ENCODE measurements at regions not wholly inside any gene's neighbourhood (a gene's known extent, or its start where the extent isn't known, plus 50 kb on each side); places are given as distances from the start of the nearest gene placed in this dataset.

DNA sequence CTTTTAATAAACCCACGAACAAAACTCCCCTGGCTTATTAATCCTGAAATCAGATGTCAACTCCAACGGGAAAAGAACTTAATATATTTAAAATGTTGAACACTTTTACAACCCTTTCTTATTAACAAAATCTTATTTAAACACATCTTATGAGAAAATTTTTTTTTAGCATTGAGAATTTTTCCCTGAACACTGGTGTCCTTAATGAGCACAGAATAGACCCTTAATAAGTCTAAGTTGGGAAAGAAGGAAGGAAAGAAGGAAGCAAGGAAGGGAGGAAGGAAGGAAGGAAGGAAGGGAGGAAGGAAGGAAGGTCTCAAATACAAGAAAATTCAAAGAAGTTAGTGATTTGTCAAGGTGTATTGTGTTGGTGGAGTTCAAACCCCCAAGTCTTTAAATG, 129.2 kb upstream of the COL1A2 start:
- Histone ChIP-seq H3K4me1 (replicated peaks; ENCODE audit: insufficient read depth) (no peaks in the 10 kb centered on the region), H3K9me3 (ENCODE audit: insufficient read depth, low read depth) (no peaks in the 10 kb centered on the region), H3K4me2 (no peak overlapping the region), H3K27ac (no peak overlapping the region), H3F3A (ENCODE audit: insufficient read depth, low read depth) (no peaks in the 10 kb centered on the region), H3K79me2 (ENCODE audit: low read depth) (no peaks in the 10 kb centered on the region), H3K36me3 (ENCODE audit: low read depth) (no peaks in the 10 kb centered on the region), H4K20me1 (ENCODE audit: insufficient read depth) (no peaks in the 10 kb centered on the region), H3K4me3 (no peak overlapping the region), H3K27me3 (ENCODE audit: insufficient read depth, low read depth) (no peaks in the 10 kb centered on the region), H2AFZ (no peak overlapping the region), H3K9me2 (ENCODE audit: insufficient read depth) (no peaks in the 10 kb centered on the region)
- CTCF ChIA-PET: no interaction called here
- no peak for DNase-seq
- intact Hi-C loops (cut with micrococcal nuclease; ENCODE audit: unreplicated experiment): no loop called here
- POLR2A ChIA-PET (ENCODE audit: unreplicated experiment): no interaction called here
- BruUV-seq (replicated peaks): no TSS peak
- TF ChIP-seq, protein P1, sequence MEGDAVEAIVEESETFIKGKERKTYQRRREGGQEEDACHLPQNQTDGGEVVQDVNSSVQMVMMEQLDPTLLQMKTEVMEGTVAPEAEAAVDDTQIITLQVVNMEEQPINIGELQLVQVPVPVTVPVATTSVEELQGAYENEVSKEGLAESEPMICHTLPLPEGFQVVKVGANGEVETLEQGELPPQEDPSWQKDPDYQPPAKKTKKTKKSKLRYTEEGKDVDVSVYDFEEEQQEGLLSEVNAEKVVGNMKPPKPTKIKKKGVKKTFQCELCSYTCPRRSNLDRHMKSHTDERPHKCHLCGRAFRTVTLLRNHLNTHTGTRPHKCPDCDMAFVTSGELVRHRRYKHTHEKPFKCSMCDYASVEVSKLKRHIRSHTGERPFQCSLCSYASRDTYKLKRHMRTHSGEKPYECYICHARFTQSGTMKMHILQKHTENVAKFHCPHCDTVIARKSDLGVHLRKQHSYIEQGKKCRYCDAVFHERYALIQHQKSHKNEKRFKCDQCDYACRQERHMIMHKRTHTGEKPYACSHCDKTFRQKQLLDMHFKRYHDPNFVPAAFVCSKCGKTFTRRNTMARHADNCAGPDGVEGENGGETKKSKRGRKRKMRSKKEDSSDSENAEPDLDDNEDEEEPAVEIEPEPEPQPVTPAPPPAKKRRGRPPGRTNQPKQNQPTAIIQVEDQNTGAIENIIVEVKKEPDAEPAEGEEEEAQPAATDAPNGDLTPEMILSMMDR (conservative IDR thresholded peaks at IDR 0.05): no peak
- TF ChIP-seq EZH2 (IDR thresholded peaks at IDR 0.05; ENCODE audit: low read depth): no peak

DNA sequence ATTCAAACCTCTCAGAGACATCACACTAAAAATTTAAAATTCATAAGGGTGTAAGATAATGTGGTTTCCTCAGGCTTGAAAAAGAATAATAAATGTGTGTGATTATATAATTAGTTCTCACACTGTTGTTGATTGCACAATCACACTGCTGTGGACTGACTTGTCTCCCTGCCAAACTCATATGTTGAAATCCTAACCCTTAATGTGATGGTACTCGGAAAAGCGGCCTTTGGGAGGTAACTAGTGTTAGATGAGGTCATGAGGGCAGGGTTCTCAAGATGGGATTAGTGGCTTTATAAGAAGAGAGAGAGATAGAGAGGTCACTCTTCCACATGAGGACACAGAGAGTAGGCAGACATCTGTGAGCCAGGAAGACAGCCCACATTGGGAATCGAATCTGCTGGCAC, 128.5 kb upstream of the COL1A2 start:
- peak in 1 of 2 experiments; percentile 40 for DNase-seq
- Histone ChIP-seq H3K27me3 (ENCODE audit: insufficient read depth, low read depth) (no peaks in the 10 kb centered on the region), H3K4me2 (no peak overlapping the region), H3K27ac (no peak overlapping the region), H3K4me1 (replicated peaks; ENCODE audit: insufficient read depth) (no peaks in the 10 kb centered on the region), H3K9me3 (ENCODE audit: insufficient read depth, low read depth) (peaks cover 4% of the 10 kb centered on the region; the same call in 1 of the 2 replicates), H2AFZ (no peak overlapping the region), H3K9me2 (ENCODE audit: insufficient read depth) (no peaks in the 10 kb centered on the region), H3F3A (ENCODE audit: insufficient read depth, low read depth) (no peaks in the 10 kb centered on the region), H3K79me2 (ENCODE audit: low read depth) (no peaks in the 10 kb centered on the region), H4K20me1 (ENCODE audit: insufficient read depth) (no peaks in the 10 kb centered on the region), H3K36me3 (ENCODE audit: low read depth) (no peaks in the 10 kb centered on the region), H3K4me3 (no peak overlapping the region)
- no peak for TF ChIP-seq EZH2 (IDR thresholded peaks at IDR 0.05; ENCODE audit: low read depth)
- TF ChIP-seq, protein P1 (conservative IDR thresholded peaks at IDR 0.05): no peak
- ChIA-PET POLR2A (ENCODE audit: unreplicated experiment) (no interaction called here), CTCF (no interaction called here)
- BruUV-seq (replicated peaks): no TSS peak
- intact Hi-C loops (cut with micrococcal nuclease; ENCODE audit: unreplicated experiment): no loop called here

DNA sequence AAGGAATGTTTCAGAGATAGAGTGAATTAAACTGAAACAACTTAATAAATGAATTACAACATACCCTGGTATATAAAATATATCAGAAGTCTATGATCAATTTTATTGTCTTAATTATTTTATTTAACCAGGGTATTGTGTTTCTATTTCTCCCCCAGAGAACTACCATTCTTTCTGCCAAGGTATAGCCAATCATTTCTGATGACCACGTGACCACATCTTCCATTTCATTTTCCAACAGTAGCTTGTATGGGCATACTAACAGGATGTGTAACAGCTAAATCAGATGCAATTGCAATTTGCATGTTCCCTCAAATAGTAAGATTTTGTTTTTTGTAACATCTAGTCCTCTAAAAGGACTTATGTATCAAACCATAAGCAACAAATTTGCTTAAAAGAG, 123.9 kb upstream of the COL1A2 start:
- BruUV-seq (replicated peaks): no TSS peak
- H3K79me2 ChIP-seq (ENCODE audit: low read depth): no peaks in the 10 kb centered on the region
- H3K4me1 ChIP-seq (replicated peaks; ENCODE audit: insufficient read depth): no peaks in the 10 kb centered on the region
- DNase-seq: no peak
- POLR2A ChIA-PET (ENCODE audit: unreplicated experiment): no interaction called here
- CTCF ChIA-PET: no interaction called here
- no peaks in the 10 kb centered on the region for H3K36me3 ChIP-seq (ENCODE audit: low read depth)
- H3K4me2 ChIP-seq: no peak overlapping the region
- H3K9me2 ChIP-seq (ENCODE audit: insufficient read depth): no peaks in the 10 kb centered on the region
- no peaks in the 10 kb centered on the region for H4K20me1 ChIP-seq (ENCODE audit: insufficient read depth)
- no peak for TF ChIP-seq EZH2 (IDR thresholded peaks at IDR 0.05; ENCODE audit: low read depth)
- H3K27me3 ChIP-seq (ENCODE audit: insufficient read depth, low read depth): no peaks in the 10 kb centered on the region
- intact Hi-C loops (cut with micrococcal nuclease; ENCODE audit: unreplicated experiment): loop anchor here (10.0 kb wide), 3 partner anchors 266 to 1026 kb away; partner anchors contain the start of genes BET1 and TFPI2
- no peak overlapping the region for H2AFZ ChIP-seq
- H3K9me3 ChIP-seq (ENCODE audit: insufficient read depth, low read depth): peaks cover 4% of the 10 kb centered on the region; the same call in 1 of the 2 replicates
- H3K4me3 ChIP-seq: no peak overlapping the region
- H3F3A ChIP-seq (ENCODE audit: insufficient read depth, low read depth): no peaks in the 10 kb centered on the region
- H3K27ac ChIP-seq: no peak overlapping the region
